HG03196 (cell line): ENCODE measurements at regions not wholly inside any gene's neighbourhood (a gene's known extent, or its start where the extent isn't known, plus 50 kb on each side); places are given as distances from the start of the nearest gene placed in this dataset.
A peak's percentile ranks its signal among the peaks of the same experiment; 100 is the strongest.

ENCODE experiments used
- ATAC-seq: cut with Tn5 transposase; IDR thresholded peaks from one replicate; pipeline ENCODE4 v1.9.1; 2021; ENCODE audit not compliant: unreplicated experiment

- ATAC-seq: no peak
Observed at GRCh38 chr5:74501674-74502478, 138.7 kb downstream of the ENC1 start.

GRCh38 chr5:74500110-74500917 is 140.2 kb downstream of the ENC1 start:
- ATAC-seq: no peak

GRCh38 chr5:74499256-74500050 is 141.1 kb downstream of the ENC1 start:
- ATAC-seq: no peak

- no peak for ATAC-seq
Observed at GRCh38 chr5:74497706-74498105, 142.8 kb downstream of the ENC1 start.

GRCh38 chr5:74493411-74493810 is 147.1 kb downstream of the ENC1 start:
- no peak for ATAC-seq

- no peak for ATAC-seq
Observed at GRCh38 chr5:74492230-74492629, 148.3 kb downstream of the ENC1 start.

- ATAC-seq: no peak
Observed at GRCh38 chr5:74491586-74491985, 148.9 kb downstream of the ENC1 start.

GRCh38 chr5:74490814-74491213 is 149.7 kb downstream of the ENC1 start:
- peak; percentile 95 for ATAC-seq

- ATAC-seq: no peak
Observed at GRCh38 chr5:74482990-74483389, 157.5 kb downstream of the ENC1 start.

GRCh38 chr5:74482523-74482922 is 158.0 kb downstream of the ENC1 start:
- no peak for ATAC-seq

GRCh38 chr5:74481357-74481756 is 159.2 kb downstream of the ENC1 start:
- peak; percentile 56 for ATAC-seq

GRCh38 chr5:74480201-74480600 is 160.3 kb downstream of the ENC1 start:
- ATAC-seq: no peak

GRCh38 chr5:74478328-74478727 is 162.2 kb downstream of the ENC1 start:
- ATAC-seq: no peak

- no peak for ATAC-seq
Observed at GRCh38 chr5:74477761-74478160, 162.8 kb downstream of the ENC1 start.

GRCh38 chr5:74476819-74477453 is 163.6 kb downstream of the ENC1 start:
- no peak for ATAC-seq

GRCh38 chr5:74476046-74476818 is 164.3 kb downstream of the ENC1 start:
- no peak for ATAC-seq

GRCh38 chr5:74471875-74472274 is 168.7 kb downstream of the ENC1 start:
- ATAC-seq: no peak

GRCh38 chr5:74469234-74469994 is 171.1 kb downstream of the ENC1 start:
- ATAC-seq: no peak

GRCh38 chr5:74468421-74468820 is 172.1 kb downstream of the ENC1 start:
- ATAC-seq: no peak
